B cell (primary cell): ENCODE measurements at regions not wholly inside any gene's neighbourhood (a gene's known extent, or its start where the extent isn't known, plus 50 kb on each side); places are given as distances from the start of the nearest gene placed in this dataset.

Experiments used
- ATAC-seq: fragments of 200-7000 bp; cut with Tn5 transposase; one replicate; pipeline ENCODE4 v1.10.0; 2021; ENCODE audit warnings: low read depth, mild to moderate bottlenecking, moderate number of reproducible peaks, moderate library complexity
- CTCF ChIA-PET: fragments of 350-600 bp; sonication (Branson Sonifier 250); formaldehyde crosslinking; loops from one replicate; lab custom pipeline; 2021; ENCODE audit warnings: antibody characterized with exemption, inconsistent platforms; lab: Charles Lee
- POLR2A ChIA-PET: fragments of 350-600 bp; sonication (Branson Sonifier 250); formaldehyde crosslinking; loops from one replicate; lab custom pipeline; 2021; ENCODE audit warnings: antibody characterized with exemption; lab: Charles Lee
- DNase-seq: peaks from one replicate; pipeline ENCODE4 v3.0.0; 2013
- H2AFZ ChIP-seq: 2 replicates; pipeline ENCODE4 v1.6.1; 2012; ENCODE audit warnings: mild to moderate bottlenecking, low read depth, low read length; ENCODE audit not compliant: insufficient read depth, poor library complexity, severe bottlenecking
- H3K27ac ChIP-seq, 2 donors: 1 replicate in 1 of 2; 2 replicates in 1 of 2; pipeline ENCODE4 v1.5.1; 2012 to 2013; ENCODE audit warnings: low read length in 2 of 2, mild to moderate bottlenecking in 2 of 2, moderate library complexity in 1 of 2
- H3K27me3 ChIP-seq, 4 experiments: fragments of 200-600 bp in 1 of 4; sonication (generic) in 1 of 4; replicated peaks in 1 of 4; 1 replicate in 2 of 4; 2 replicates in 2 of 4; pipeline versions ENCODE4 v1.6.1 to v1.7.0; 2013 to 2016; ENCODE audit warnings: low read length in 3 of 4, mild to moderate bottlenecking in 2 of 4, mixed read lengths in 1 of 4, moderate library complexity in 1 of 4; ENCODE audit not compliant: insufficient read depth in 4 of 4, control insufficient read depth in 3 of 4; ENCODE audit errors: control extremely low read depth in 1 of 4
- H3K36me3 ChIP-seq, 2 experiments: replicated peaks in 1 of 2; 1 replicate in 1 of 2; 2 replicates in 1 of 2; pipeline versions ENCODE4 v1.6.1 to v1.7.1; 2013; ENCODE audit warnings: low read length in 1 of 2; ENCODE audit not compliant: insufficient read depth in 2 of 2, control insufficient read depth in 1 of 2; ENCODE audit errors: control extremely low read depth in 1 of 2, extremely low read depth in 1 of 2
- H3K4me1 ChIP-seq, 2 donors: fragments of 200-600 bp in 1 of 2; sonication (generic) in 1 of 2; 1 replicate in 1 of 2; 2 replicates in 1 of 2; pipeline versions ENCODE4 v1.5.1 to v1.6.1; 2013 to 2017; ENCODE audit warnings: low read length in 2 of 2; ENCODE audit not compliant: control insufficient read depth in 2 of 2, insufficient read depth in 2 of 2
- H3K4me2 ChIP-seq: replicated peaks from 2 replicates; pipeline ENCODE3; 2012; ENCODE audit warnings: mild to moderate bottlenecking, low read depth, low read length; ENCODE audit not compliant: poor library complexity, severe bottlenecking
- H3K4me3 ChIP-seq, 5 experiments: fragments of 200-600 bp in 1 of 5; sonication (generic) in 1 of 5; 1 replicate in 3 of 5; 2 replicates in 2 of 5; pipeline versions ENCODE4 v1.5.1 to v1.7.0; 2011 to 2016; ENCODE audit warnings: low read length in 4 of 5, mild to moderate bottlenecking in 4 of 5, low read depth in 2 of 5, control low read depth in 1 of 5, moderate library complexity in 1 of 5; ENCODE audit not compliant: insufficient read depth in 1 of 5; ENCODE audit errors: control extremely low read depth in 1 of 5, extremely low read depth in 1 of 5
- H3K79me2 ChIP-seq: fragments of 200-600 bp; sonication (generic); one replicate; pipeline ENCODE4 v1.6.0; 2016; ENCODE audit warnings: low read length; ENCODE audit not compliant: control insufficient read depth, insufficient read depth
- H3K9ac ChIP-seq: fragments of 200-600 bp; sonication (generic); 2 replicates; pipeline ENCODE4 v1.6.1; 2017; ENCODE audit warnings: mild to moderate bottlenecking, low read length, moderate library complexity
- H3K9me3 ChIP-seq, 3 donors: one replicate each; pipeline versions ENCODE4 v1.6.1 to v1.7.1; 2013; ENCODE audit warnings: low read length in 2 of 3; ENCODE audit not compliant: control insufficient read depth in 2 of 3, insufficient read depth in 1 of 3; ENCODE audit errors: control extremely low read depth in 1 of 3
- H4K20me1 ChIP-seq: 2 replicates; pipeline ENCODE4 v1.6.0; 2012; ENCODE audit warnings: mild to moderate bottlenecking, low read length; ENCODE audit not compliant: insufficient read depth, control insufficient read depth, poor library complexity, severe bottlenecking
- H3K27ac Mint-ChIP-seq: one replicate; pipeline ENCODE4 v1.8.0; 2021; ENCODE audit warnings: mixed read lengths
- H3K27me3 Mint-ChIP-seq: one replicate; pipeline ENCODE4 v1.8.0; 2021; ENCODE audit warnings: mixed read lengths
- H3K4me1 Mint-ChIP-seq: one replicate; pipeline ENCODE4 v1.8.0; 2021; ENCODE audit warnings: mixed read lengths
- H3K4me3 Mint-ChIP-seq: one replicate; pipeline ENCODE4 v1.8.0; 2021; ENCODE audit warnings: mixed read lengths
- H3K9me3 Mint-ChIP-seq: one replicate; pipeline ENCODE4 v1.8.0; 2022; ENCODE audit warnings: mixed read lengths; ENCODE audit not compliant: insufficient read depth
- CTCF ChIP-seq: fragments of 200-600 bp; IDR thresholded peaks from one replicate; pipeline ENCODE4 v1.8.0; 2022; ENCODE audit warnings: antibody characterized with exemption, mild to moderate bottlenecking
- EZH2 ChIP-seq: IDR thresholded peaks from 2 replicates; pipeline ENCODE4 v1.6.1; 2012; ENCODE audit warnings: borderline replicate concordance, low read depth, mild to moderate bottlenecking, moderate library complexity, low read length; ENCODE audit not compliant: insufficient read depth, poor library complexity, severe bottlenecking
- WGBS: methylation state at CpG from one replicate; pipeline ENCODE4 v1.1.5; 2013; ENCODE audit warnings: missing lambda C conversion rate; ENCODE audit not compliant: insufficient coverage; 5-methylcytosine and 5-hydroxymethylcytosine counted together
- intact Hi-C: fragments of 100-400 bp; cut with micrococcal nuclease; formaldehyde crosslinking; loops from one replicate; pipeline ENCODE4 v1.10.0; 2022

GRCh38 chr15:39403640-39404117 lies 177.2 kb upstream of the THBS1 start:
- Mint-ChIP-seq H3K9me3 (no peaks in the 10 kb centered on the region), H3K4me1 (no peaks in the 10 kb centered on the region), H3K4me3 (no peak overlapping the region), H3K27me3 (peaks cover 21% of the 10 kb centered on the region), H3K27ac (no peak overlapping the region)
- Histone ChIP-seq H2AFZ (no peak overlapping the region), H3K27me3 (peaks cover 0 to 5% (median 3%) of the 10 kb centered on the region in 4 experiments), H3K4me1 (no peaks in the 10 kb centered on the region), H3K9me3 (no peaks in the 10 kb centered on the region), H3K27ac (no peak overlapping the region), H3K4me2 (no peak overlapping the region), H3K36me3 (no peaks in the 10 kb centered on the region), H3K9ac (no peak overlapping the region), H4K20me1 (no peaks in the 10 kb centered on the region), H3K79me2 (no peaks in the 10 kb centered on the region), H3K4me3 (no peak overlapping the region)
- CTCF ChIA-PET: no interaction called here
- DNase-seq (no peak), ATAC-seq (no peak)
- POLR2A ChIA-PET: no interaction called here
- intact Hi-C loops: no loop called here
- TF ChIP-seq CTCF (no peak), EZH2 (no peak)
- 55% methylated on average over 2 of the region's 3 CpGs for WGBS

GRCh38 chr15:39404767-39405181 lies 176.1 kb upstream of the THBS1 start:
- ChIA-PET CTCF (no interaction called here), POLR2A (no interaction called here)
- no peak overlapping the region for H3K4me3 Mint-ChIP-seq
- no peak overlapping the region for H3K4me2 ChIP-seq
- H3K4me1 Mint-ChIP-seq: no peaks in the 10 kb centered on the region
- H3K27ac Mint-ChIP-seq: no peak overlapping the region
- no peaks in the 10 kb centered on the region for H3K36me3 ChIP-seq
- H3K27me3 ChIP-seq: peaks cover 0 to 5% (median 3%) of the 10 kb centered on the region in 4 experiments
- intact Hi-C loops: no loop called here
- peaks cover 21% of the 10 kb centered on the region for H3K27me3 Mint-ChIP-seq
- DNase-seq (no peak), ATAC-seq (no peak)
- no peaks in the 10 kb centered on the region for H3K79me2 ChIP-seq
- WGBS: 86% methylated on average over 5 of the region's 5 CpGs
- H3K27ac ChIP-seq: no peak overlapping the region
- H3K9me3 ChIP-seq: no peaks in the 10 kb centered on the region
- no peak overlapping the region for H3K9ac ChIP-seq
- H3K4me3 ChIP-seq: no peak overlapping the region
- TF ChIP-seq CTCF (no peak), EZH2 (no peak)
- H3K4me1 ChIP-seq: no peaks in the 10 kb centered on the region
- no peak overlapping the region for H2AFZ ChIP-seq
- no peaks in the 10 kb centered on the region for H4K20me1 ChIP-seq
- no peaks in the 10 kb centered on the region for H3K9me3 Mint-ChIP-seq
